Lung (tissue), 11 donors: ENCODE measurements at regions not wholly inside any gene's neighbourhood (a gene's known extent, or its start where the extent isn't known, plus 50 kb on each side); places are given as distances from the start of the nearest gene placed in this dataset.
"Not testable (repeated sequence)": the region's sequence is repeated elsewhere in the genome, so short reads cannot be mapped to it uniquely, and the experiment has no call there.

Experiments
- ATAC-seq: fragments of 200-7000 bp; cut with Tn5 transposase; one replicate; pipeline ENCODE4 v1.9.1; 2020; ENCODE audit warnings: moderate number of reproducible peaks; ENCODE audit not compliant: insufficient read depth, low FRiP score
- DNase-seq, 3 donors: peaks; one replicate each; pipeline ENCODE4 v3.0.0-alpha.2; 2013 to 2017
- H3K27ac ChIP-seq, 2 donors: one replicate each; pipeline ENCODE4 v1.5.1; 2013; ENCODE audit warnings: mild to moderate bottlenecking in 2 of 2, moderate library complexity in 2 of 2, control low read depth in 1 of 2, inconsistent platforms in 1 of 2, low read depth in 1 of 2, low read length in 1 of 2
- H3K27me3 ChIP-seq, 3 donors: one replicate each; pipeline ENCODE4 v1.5.1; 2013; ENCODE audit warnings: low read length in 2 of 3; ENCODE audit not compliant: control insufficient read depth in 3 of 3, insufficient read depth in 3 of 3
- H3K36me3 ChIP-seq, 4 donors: one replicate each; pipeline ENCODE4 v1.5.1; 2013; ENCODE audit warnings: low read length in 4 of 4, mild to moderate bottlenecking in 1 of 4, moderate library complexity in 1 of 4; ENCODE audit not compliant: control insufficient read depth in 4 of 4, insufficient read depth in 4 of 4
- H3K4me1 ChIP-seq, 5 donors: one replicate each; pipeline ENCODE4 v1.5.1; 2013; ENCODE audit warnings: low read length in 5 of 5, mild to moderate bottlenecking in 2 of 5, moderate library complexity in 1 of 5; ENCODE audit not compliant: control insufficient read depth in 5 of 5, insufficient read depth in 5 of 5
- H3K4me3 ChIP-seq: one replicate; pipeline ENCODE4 v1.5.1; 2013; ENCODE audit warnings: mild to moderate bottlenecking, control low read depth, moderate library complexity
- H3K9ac ChIP-seq, 2 donors: one replicate each; pipeline ENCODE4 v1.5.1; 2013; ENCODE audit warnings: low read length in 2 of 2, control low read depth in 1 of 2; ENCODE audit not compliant: insufficient read depth in 1 of 2
- H3K9me3 ChIP-seq, 4 donors: one replicate each; pipeline ENCODE4 v1.5.1; 2013; ENCODE audit warnings: low read length in 3 of 4, mild to moderate bottlenecking in 1 of 4, moderate library complexity in 1 of 4; ENCODE audit not compliant: control insufficient read depth in 4 of 4, insufficient read depth in 3 of 4
- CTCF ChIP-seq: IDR thresholded peaks from 2 replicates; pipeline ENCODE4 v1.5.1; 2012; ENCODE audit warnings: mild to moderate bottlenecking; ENCODE audit errors: control extremely low read depth, extremely low read depth
- WGBS, 2 donors: extraction: QIAGEN DNeasy Blood & Tissue Kit; methylation state at CpG; one replicate each; pipeline ENCODE4 v1.1.7; 2013; 5-methylcytosine and 5-hydroxymethylcytosine counted together
- donor health status: control.
- donor health status: control.
- donor health status: Bipolar disorder and iron deficiency.
- donor health status: healthy.
- donor health status: DM: yes; HTN: yes; CAD: no.

GRCh38 chr7:23895666-23896096 lies 185.7 kb downstream of the STK31 start:
- ATAC-seq (no peak), DNase-seq (no peak)
- H3K9ac ChIP-seq, result no peak overlapping the region
- no peaks in the 10 kb centered on the region for H3K27me3 ChIP-seq
- H3K36me3 ChIP-seq, result no peaks in the 10 kb centered on the region
- H3K4me3 ChIP-seq, result no peak overlapping the region
- H3K9me3 ChIP-seq, result no peaks in the 10 kb centered on the region
- H3K4me1 ChIP-seq, result no peaks in the 10 kb centered on the region
- no peak for TF ChIP-seq CTCF
- no peak overlapping the region for H3K27ac ChIP-seq
- WGBS, 2 donors, result 51 to 56% methylated on average over 6 of the region's 6 CpGs

- no peak for DNase-seq
- H3K4me3 ChIP-seq, result no peak overlapping the region
- no peaks in the 10 kb centered on the region for H3K9me3 ChIP-seq
- H3K36me3 ChIP-seq, result no peaks in the 10 kb centered on the region
- H3K4me1 ChIP-seq, result no peaks in the 10 kb centered on the region
- no peaks in the 10 kb centered on the region for H3K27me3 ChIP-seq
- no peak for ATAC-seq
- TF ChIP-seq CTCF, result no peak
- H3K27ac ChIP-seq, result no peak overlapping the region
- no peak overlapping the region for H3K9ac ChIP-seq
Observed at GRCh38 chr7:23898619-23899018, 188.6 kb downstream of the STK31 start.

- not testable (repeated sequence) for H3K27ac ChIP-seq, H3K9ac ChIP-seq, H3K4me3 ChIP-seq, H3K4me1 ChIP-seq, H3K27me3 ChIP-seq, DNase-seq, H3K9me3 ChIP-seq, H3K36me3 ChIP-seq, ATAC-seq
- 92 to 95% methylated on average over 25 to 30 of the region's 30 CpGs for WGBS, 2 donors
Observed at GRCh38 chr7:23904901-23905300, 194.9 kb downstream of the STK31 start.

GRCh38 chr7:23907012-23907411 lies 197.0 kb downstream of the STK31 start:
- Histone ChIP-seq H3K4me1 (peaks cover 0 to 1% (median 0%) of the 10 kb centered on the region in 5 donors), H3K36me3 (no peaks in the 10 kb centered on the region), H3K9me3 (no peaks in the 10 kb centered on the region), H3K4me3 (no peak overlapping the region), H3K27ac (no peak overlapping the region), H3K9ac (no peak overlapping the region), H3K27me3 (no peaks in the 10 kb centered on the region)
- no peak for TF ChIP-seq CTCF
- 31 to 60% methylated on average over 2 of the region's 2 CpGs for WGBS, 2 donors
- ATAC-seq (no peak), DNase-seq (no peak)
